Stromal cell of bone marrow (primary cell): ENCODE measurements at regions not wholly inside any gene's neighbourhood (a gene's known extent, or its start where the extent isn't known, plus 50 kb on each side); places are given as distances from the start of the nearest gene placed in this dataset.

Experiments used
- DNase-seq: peaks from one replicate; pipeline ENCODE4 v3.0.0-alpha.2; 2012; ENCODE audit warnings: low read depth

- peak; percentile 50 for DNase-seq
These were observed 210.5 kb downstream of the CTTN start for GRCh38 chr11:70608568-70609470.

GRCh38 chr11:70610566-70611565, 212.5 kb downstream of the CTTN start:
- DNase-seq: no peak

GRCh38 chr11:70611821-70612220, 213.5 kb downstream of the CTTN start:
- DNase-seq: no peak

- no peak for DNase-seq
These were observed 214.3 kb downstream of the CTTN start for GRCh38 chr11:70612459-70613141.

- no peak for DNase-seq
These were observed 215.8 kb downstream of the CTTN start for GRCh38 chr11:70614034-70614681.

GRCh38 chr11:70615036-70615875, 216.9 kb downstream of the CTTN start:
- no peak for DNase-seq

GRCh38 chr11:70616317-70616716, 218.0 kb downstream of the CTTN start:
- DNase-seq: no peak

GRCh38 chr11:70616938-70617654, 218.8 kb downstream of the CTTN start:
- no peak for DNase-seq

- no peak for DNase-seq
These were observed 220.2 kb downstream of the CTTN start for GRCh38 chr11:70618431-70619101.

GRCh38 chr11:70619591-70619990, 221.3 kb downstream of the CTTN start:
- no peak for DNase-seq

- no peak for DNase-seq
These were observed 222.3 kb downstream of the CTTN start for GRCh38 chr11:70620510-70621184.

- no peak for DNase-seq
These were observed 222.9 kb downstream of the CTTN start for GRCh38 chr11:70621241-70621640.

GRCh38 chr11:70622091-70622490, 223.8 kb downstream of the CTTN start:
- DNase-seq: no peak

- DNase-seq: no peak
These were observed 225.7 kb downstream of the CTTN start for GRCh38 chr11:70623906-70624597.

- DNase-seq: no peak
These were observed 226.3 kb downstream of the CTTN start for GRCh38 chr11:70624598-70624993.

GRCh38 chr11:70625051-70625450, 226.7 kb downstream of the CTTN start:
- no peak for DNase-seq

- no peak for DNase-seq
These were observed 227.5 kb downstream of the CTTN start for GRCh38 chr11:70625582-70626518.
